GM18499 (cell line): ENCODE measurements at regions not wholly inside any gene's neighbourhood (a gene's known extent, or its start where the extent isn't known, plus 50 kb on each side); places are given as distances from the start of the nearest gene placed in this dataset.
"Not testable (repeated sequence)": the region's sequence is repeated elsewhere in the genome, so short reads cannot be mapped to it uniquely, and the experiment has no call there.

Experiments
- ATAC-seq: cut with Tn5 transposase; IDR thresholded peaks from one replicate; pipeline ENCODE4 v1.9.1; 2021; ENCODE audit warnings: moderate number of reproducible peaks; ENCODE audit not compliant: insufficient read depth, unreplicated experiment

GRCh38 chr4:189602827-189603226 lies 337.8 kb upstream of the FRG1 start:
- peak; percentile 88 for ATAC-seq

- not testable (repeated sequence) for ATAC-seq
These were observed 330.1 kb upstream of the FRG1 start for GRCh38 chr4:189610571-189610970.

- no peak for ATAC-seq
These were observed 327.5 kb upstream of the FRG1 start for GRCh38 chr4:189613207-189613606.

GRCh38 chr4:189615217-189615663 lies 325.4 kb upstream of the FRG1 start:
- ATAC-seq: no peak

- not testable (repeated sequence) for ATAC-seq
These were observed 322.9 kb upstream of the FRG1 start for GRCh38 chr4:189617741-189618140.

GRCh38 chr4:189619441-189620250 lies 321.0 kb upstream of the FRG1 start:
- peak; percentile 56 for ATAC-seq

GRCh38 chr4:189622574-189622973 lies 318.1 kb upstream of the FRG1 start:
- peak; percentile 59 for ATAC-seq

GRCh38 chr4:189627041-189627440 lies 313.6 kb upstream of the FRG1 start:
- not testable (repeated sequence) for ATAC-seq

GRCh38 chr4:189629733-189630132 lies 310.9 kb upstream of the FRG1 start:
- not testable (repeated sequence) for ATAC-seq

- ATAC-seq: peak; percentile 100
These were observed 309.6 kb upstream of the FRG1 start for GRCh38 chr4:189630913-189631567.

- ATAC-seq: peak; percentile 12
These were observed 309.1 kb upstream of the FRG1 start for GRCh38 chr4:189631568-189631916.

GRCh38 chr4:189650436-189650835 lies 290.2 kb upstream of the FRG1 start:
- ATAC-seq: not testable (repeated sequence)

- ATAC-seq: not testable (repeated sequence)
These were observed 287.5 kb upstream of the FRG1 start for GRCh38 chr4:189653130-189653653.

- not testable (repeated sequence) for ATAC-seq
These were observed 286.7 kb upstream of the FRG1 start for GRCh38 chr4:189653983-189654382.

GRCh38 chr4:189654396-189654795 lies 286.3 kb upstream of the FRG1 start:
- ATAC-seq: not testable (repeated sequence)

- not testable (repeated sequence) for ATAC-seq
These were observed 284.9 kb upstream of the FRG1 start for GRCh38 chr4:189655817-189656216.

- no peak for ATAC-seq
These were observed 284.0 kb upstream of the FRG1 start for GRCh38 chr4:189656641-189657040.

GRCh38 chr4:189658259-189658658 lies 282.4 kb upstream of the FRG1 start:
- not testable (repeated sequence) for ATAC-seq

- ATAC-seq: not testable (repeated sequence)
These were observed 281.8 kb upstream of the FRG1 start for GRCh38 chr4:189658831-189659230.

- ATAC-seq: no peak
These were observed 281.4 kb upstream of the FRG1 start for GRCh38 chr4:189659287-189659686.

GRCh38 chr4:189660722-189661360 lies 279.8 kb upstream of the FRG1 start:
- no peak for ATAC-seq
